H9 (cell line): ENCODE measurements at regions not wholly inside any gene's neighbourhood (a gene's known extent, or its start where the extent isn't known, plus 50 kb on each side); places are given as distances from the start of the nearest gene placed in this dataset.

ENCODE experiments used
- DNase-seq: peaks from one replicate; pipeline ENCODE4 v3.0.0-alpha.2; 2017
- H2AFZ ChIP-seq: one replicate; pipeline ENCODE4 v1.6.1; 2013; ENCODE audit warnings: mild to moderate bottlenecking, low read length, control low read depth, moderate library complexity
- H2AK5ac ChIP-seq: 2 replicates; pipeline ENCODE4 v1.6.1; 2013; ENCODE audit warnings: low read length, control low read depth, mixed read lengths; ENCODE audit not compliant: insufficient read length
- H2BK120ac ChIP-seq: one replicate; pipeline ENCODE4 v1.6.1; 2013; ENCODE audit warnings: low read depth, mild to moderate bottlenecking, low read length, control low read depth, inconsistent platforms; ENCODE audit not compliant: poor library complexity, severe bottlenecking
- H2BK12ac ChIP-seq: 2 replicates; pipeline ENCODE4 v1.6.1; 2013; ENCODE audit warnings: low read length, control low read depth, mixed read lengths, low read depth; ENCODE audit not compliant: insufficient read length
- H2BK15ac ChIP-seq: 2 replicates; pipeline ENCODE4 v1.6.1; 2013; ENCODE audit warnings: low read depth, low read length, control low read depth
- H2BK20ac ChIP-seq: one replicate; pipeline ENCODE4 v1.6.1; 2013; ENCODE audit warnings: low read depth, mild to moderate bottlenecking, low read length, control low read depth, inconsistent platforms; ENCODE audit not compliant: poor library complexity, severe bottlenecking
- H2BK5ac ChIP-seq: 2 replicates; pipeline ENCODE4 v1.6.1; 2013; ENCODE audit warnings: low read length, control low read depth, mixed read lengths; ENCODE audit not compliant: insufficient read length
- H3K14ac ChIP-seq: 2 replicates; pipeline ENCODE4 v1.6.1; 2013; ENCODE audit warnings: low read length, control low read depth; ENCODE audit not compliant: insufficient read depth
- H3K18ac ChIP-seq: 2 replicates; pipeline ENCODE4 v1.6.1; 2013; ENCODE audit warnings: low read depth, mild to moderate bottlenecking, mixed read lengths, low read length, control low read depth; ENCODE audit not compliant: insufficient read length
- H3K23ac ChIP-seq: 2 replicates; pipeline ENCODE4 v1.6.1; 2013; ENCODE audit warnings: low read length, control low read depth, mixed read lengths, low read depth; ENCODE audit not compliant: insufficient read length
- H3K23me2 ChIP-seq: 2 replicates; pipeline ENCODE4 v1.6.1; 2013; ENCODE audit warnings: low read depth, mild to moderate bottlenecking, mixed read lengths, low read length, control low read depth; ENCODE audit not compliant: insufficient read length, poor library complexity, severe bottlenecking
- H3K27ac ChIP-seq: 2 replicates; pipeline ENCODE4 v1.5.1; 2013; ENCODE audit warnings: low read length, control low read depth, mixed read lengths, low read depth; ENCODE audit not compliant: insufficient read length
- H3K27me3 ChIP-seq: 2 replicates; pipeline ENCODE4 v1.6.1; 2013; ENCODE audit warnings: low read length, control low read depth, inconsistent platforms; ENCODE audit not compliant: insufficient read depth
- H3K4ac ChIP-seq: 2 replicates; pipeline ENCODE4 v1.6.1; 2013; ENCODE audit warnings: low read depth, mild to moderate bottlenecking, control low read depth, inconsistent platforms, low read length, moderate library complexity
- H3K4me1 ChIP-seq: 2 replicates; pipeline ENCODE4 v1.6.1; 2013; ENCODE audit warnings: low read length, control low read depth, inconsistent platforms; ENCODE audit not compliant: insufficient read depth
- H3K4me2 ChIP-seq: 2 replicates; pipeline ENCODE4 v1.6.1; 2013; ENCODE audit warnings: low read length, control low read depth, mixed read lengths; ENCODE audit not compliant: insufficient read length, insufficient read depth
- H3K56ac ChIP-seq: 2 replicates; pipeline ENCODE4 v1.6.1; 2013; ENCODE audit warnings: low read depth, mild to moderate bottlenecking, mixed read lengths, low read length, control low read depth; ENCODE audit not compliant: insufficient read length
- H3K79me1 ChIP-seq: 2 replicates; pipeline ENCODE4 v1.6.1; 2013; ENCODE audit warnings: low read depth, mild to moderate bottlenecking, moderate library complexity, low read length, control low read depth, inconsistent platforms; ENCODE audit not compliant: insufficient read depth, poor library complexity, severe bottlenecking
- H3K79me2 ChIP-seq: 2 replicates; pipeline ENCODE4 v1.6.1; 2013; ENCODE audit warnings: low read length, control low read depth, inconsistent platforms; ENCODE audit not compliant: insufficient read depth
- H3K9ac ChIP-seq: 2 replicates; pipeline ENCODE4 v1.6.1; 2013; ENCODE audit warnings: low read length, control low read depth, mixed read lengths; ENCODE audit not compliant: insufficient read length; ENCODE audit errors: extremely low read depth
- H3K9me3 ChIP-seq: one replicate; pipeline ENCODE4 v1.6.1; 2013; ENCODE audit warnings: low read depth, low read length, inconsistent platforms; ENCODE audit not compliant: control insufficient read depth
- H3T11ph ChIP-seq: one replicate; pipeline ENCODE4 v1.6.1; 2013; ENCODE audit warnings: mild to moderate bottlenecking, low read length, control low read depth, inconsistent platforms
- H4K20me1 ChIP-seq: one replicate; pipeline ENCODE4 v1.6.1; 2013; ENCODE audit not compliant: control insufficient read depth, insufficient read length, insufficient read depth
- H4K5ac ChIP-seq: 2 replicates; pipeline ENCODE4 v1.6.1; 2013; ENCODE audit warnings: low read depth, mild to moderate bottlenecking, mixed read lengths, low read length, control low read depth; ENCODE audit not compliant: insufficient read length
- H4K8ac ChIP-seq: replicated peaks from 2 replicates; pipeline ENCODE4 v1.6.1; 2013; ENCODE audit warnings: low read length, control low read depth, mixed read lengths, low read depth; ENCODE audit not compliant: insufficient read length
- H4K91ac ChIP-seq: 2 replicates; pipeline ENCODE4 v1.6.1; 2013; ENCODE audit warnings: low read depth, mild to moderate bottlenecking, moderate library complexity, mixed read lengths, low read length, control low read depth; ENCODE audit not compliant: insufficient read length
- H3K27ac Mint-ChIP-seq, 3 experiments: 2 replicates in 2 of 3; 3 replicates in 1 of 3; pipeline ENCODE4 v1.8.0; 2020 to 2021; ENCODE audit warnings: mixed read lengths in 3 of 3, mild to moderate bottlenecking in 1 of 3, moderate library complexity in 1 of 3
- H3K27me3 Mint-ChIP-seq: 2 replicates; pipeline ENCODE4 v1.8.0; 2021; ENCODE audit warnings: low read depth, mild to moderate bottlenecking, moderate library complexity, mixed read lengths
- H3K36me3 Mint-ChIP-seq, 3 experiments: 2 replicates in 2 of 3; 3 replicates in 1 of 3; pipeline ENCODE4 v1.8.0; 2020 to 2021; ENCODE audit warnings: low read depth in 3 of 3, mixed read lengths in 3 of 3; ENCODE audit not compliant: insufficient read depth in 1 of 3
- H3K4me1 Mint-ChIP-seq, 2 experiments: 2 replicates each; pipeline ENCODE4 v1.8.0; 2020; ENCODE audit warnings: mixed read lengths in 2 of 2
- H3K4me3 Mint-ChIP-seq, 2 experiments: 2 replicates in 1 of 2; 3 replicates in 1 of 2; pipeline ENCODE4 v1.8.0; 2020 to 2021; ENCODE audit warnings: mild to moderate bottlenecking in 2 of 2, mixed read lengths in 2 of 2, moderate library complexity in 1 of 2
- H3K9me3 Mint-ChIP-seq, 2 experiments: 2 replicates in 1 of 2; 3 replicates in 1 of 2; pipeline ENCODE4 v1.8.0; 2020; ENCODE audit warnings: mild to moderate bottlenecking in 2 of 2, mixed read lengths in 2 of 2, moderate library complexity in 1 of 2
- WGBS: extraction: QIAGEN DNeasy Blood & Tissue Kit; methylation state at CpG from one replicate; pipeline ENCODE4 v1.1.7; 2013; ENCODE audit warnings: missing lambda C conversion rate, low lambda C conversion rate, mixed read lengths; ENCODE audit not compliant: insufficient read length; ENCODE audit errors: extremely low coverage; 5-methylcytosine and 5-hydroxymethylcytosine counted together
- TF ChIP-seq, protein P1 (sequence below): fragments of 200-600 bp; sonication (generic); conservative IDR thresholded peaks from 3 replicates; pipeline ENCODE4 v1.8.0; 2021; ENCODE audit warnings: antibody characterized with exemption, mild to moderate bottlenecking

DNA sequence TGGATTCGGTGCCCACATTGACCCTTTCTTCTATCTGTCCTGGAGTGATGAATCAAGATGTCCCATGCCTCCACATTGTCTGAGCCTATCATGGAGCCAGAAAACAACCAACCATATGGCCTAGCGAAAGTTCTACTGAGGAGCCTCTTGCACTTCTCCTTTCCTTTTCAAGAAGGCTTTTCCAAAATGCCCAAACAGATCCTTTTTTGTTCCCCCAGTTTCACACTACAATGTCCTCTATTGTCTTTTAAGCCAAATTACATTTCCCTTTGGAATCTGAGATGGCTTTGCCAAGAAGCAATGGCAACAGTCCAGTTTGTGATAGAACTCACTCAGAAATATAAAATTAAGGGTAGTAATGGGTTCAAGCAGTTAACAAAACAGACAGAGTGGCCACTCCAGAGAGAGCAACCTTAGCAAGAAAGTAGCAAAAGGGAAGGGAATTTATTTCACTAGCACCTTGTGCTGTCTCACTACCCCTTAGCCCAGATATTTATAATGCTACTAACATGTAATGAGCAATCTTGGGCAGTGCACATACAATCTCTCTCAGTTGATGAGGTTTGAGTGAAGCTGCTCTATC is 194.6 kb upstream of the PDE1C start:
- Histone ChIP-seq H3K14ac (no peak overlapping the region), H3K23ac (no peak overlapping the region), H3K79me1 (no peaks in the 10 kb centered on the region), H4K91ac (no peak overlapping the region), H3K79me2 (no peaks in the 10 kb centered on the region), H3K4me2 (no peak overlapping the region), H3K56ac (no peak overlapping the region), H3K4ac (no peak overlapping the region), H3K23me2 (no peaks in the 10 kb centered on the region), H2AK5ac (no peak overlapping the region), H3K27me3 (no peaks in the 10 kb centered on the region; the same call in 1 of the 2 replicates), H2BK5ac (no peak overlapping the region), H3K18ac (no peak overlapping the region), H3K27ac (no peak overlapping the region), H2BK120ac (no peak overlapping the region), H4K5ac (no peak overlapping the region), H3K4me1 (no peaks in the 10 kb centered on the region; the same call in 1 of the 2 replicates), H4K20me1 (no peaks in the 10 kb centered on the region), H3K9ac (no peak overlapping the region), H2AFZ (no peak overlapping the region), H2BK20ac (no peak overlapping the region), H2BK12ac (no peak overlapping the region), H3K9me3 (no peaks in the 10 kb centered on the region), H2BK15ac (no peak overlapping the region), H3T11ph (no peak overlapping the region), H4K8ac (no peak overlapping the region)
- Mint-ChIP-seq H3K36me3 (no peaks in the 10 kb centered on the region), H3K4me1 (peaks cover 12 to 24% of the 10 kb centered on the region in 2 experiments), H3K27ac (no peak overlapping the region), H3K27me3 (peaks cover 18% of the 10 kb centered on the region), H3K9me3 (no peaks in the 10 kb centered on the region), H3K4me3 (no peak overlapping the region)
- TF ChIP-seq, protein P1, sequence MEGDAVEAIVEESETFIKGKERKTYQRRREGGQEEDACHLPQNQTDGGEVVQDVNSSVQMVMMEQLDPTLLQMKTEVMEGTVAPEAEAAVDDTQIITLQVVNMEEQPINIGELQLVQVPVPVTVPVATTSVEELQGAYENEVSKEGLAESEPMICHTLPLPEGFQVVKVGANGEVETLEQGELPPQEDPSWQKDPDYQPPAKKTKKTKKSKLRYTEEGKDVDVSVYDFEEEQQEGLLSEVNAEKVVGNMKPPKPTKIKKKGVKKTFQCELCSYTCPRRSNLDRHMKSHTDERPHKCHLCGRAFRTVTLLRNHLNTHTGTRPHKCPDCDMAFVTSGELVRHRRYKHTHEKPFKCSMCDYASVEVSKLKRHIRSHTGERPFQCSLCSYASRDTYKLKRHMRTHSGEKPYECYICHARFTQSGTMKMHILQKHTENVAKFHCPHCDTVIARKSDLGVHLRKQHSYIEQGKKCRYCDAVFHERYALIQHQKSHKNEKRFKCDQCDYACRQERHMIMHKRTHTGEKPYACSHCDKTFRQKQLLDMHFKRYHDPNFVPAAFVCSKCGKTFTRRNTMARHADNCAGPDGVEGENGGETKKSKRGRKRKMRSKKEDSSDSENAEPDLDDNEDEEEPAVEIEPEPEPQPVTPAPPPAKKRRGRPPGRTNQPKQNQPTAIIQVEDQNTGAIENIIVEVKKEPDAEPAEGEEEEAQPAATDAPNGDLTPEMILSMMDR = no peak
- no peak for DNase-seq
- no CpG with 5 or more reads among the region's 2 CpGs for WGBS
